ENCODE measurements at regions not wholly inside any gene's neighbourhood (a gene's known extent, or its start where the extent isn't known, plus 50 kb on each side); places are given as distances from the start of the nearest gene placed in this dataset.

GRCh38 chr21:35142036-35142815 lies 93.1 kb upstream of the RUNX1 start:
- DNase-seq = no peak

- no peak for DNase-seq
Observed at GRCh38 chr21:35139382-35139715, 90.2 kb upstream of the RUNX1 start.

- peak; percentile 44 for DNase-seq
Observed at GRCh38 chr21:35138665-35139381, 89.7 kb upstream of the RUNX1 start.

GRCh38 chr21:35136586-35137219 lies 87.6 kb upstream of the RUNX1 start:
- no peak for DNase-seq

GRCh38 chr21:35136106-35136505 lies 87.0 kb upstream of the RUNX1 start:
- DNase-seq = no peak

GRCh38 chr21:35135481-35135880 lies 86.4 kb upstream of the RUNX1 start:
- no peak for DNase-seq

- no peak for DNase-seq
Observed at GRCh38 chr21:35134309-35134708, 85.2 kb upstream of the RUNX1 start.

- no peak for DNase-seq
Observed at GRCh38 chr21:35128536-35128935, 79.4 kb upstream of the RUNX1 start.

- DNase-seq = no peak
Observed at GRCh38 chr21:35127851-35128250, 78.7 kb upstream of the RUNX1 start.

- no peak for DNase-seq
Observed at GRCh38 chr21:35127026-35127425, 77.9 kb upstream of the RUNX1 start.

- DNase-seq = no peak
Observed at GRCh38 chr21:35120631-35121180, 71.6 kb upstream of the RUNX1 start.

GRCh38 chr21:35119501-35120047 lies 70.5 kb upstream of the RUNX1 start:
- DNase-seq = no peak

- DNase-seq = no peak
Observed at GRCh38 chr21:35116777-35117176, 67.7 kb upstream of the RUNX1 start.

- no peak for DNase-seq
Observed at GRCh38 chr21:35113064-35113463, 64.0 kb upstream of the RUNX1 start.

- no peak for DNase-seq
Observed at GRCh38 chr21:35111321-35111930, 62.3 kb upstream of the RUNX1 start.

- DNase-seq = no peak
Observed at GRCh38 chr21:35108887-35109286, 59.8 kb upstream of the RUNX1 start.

GRCh38 chr21:35107520-35107919 lies 58.4 kb upstream of the RUNX1 start:
- no peak for DNase-seq

- DNase-seq = no peak
Observed at GRCh38 chr21:35106246-35106835, 57.2 kb upstream of the RUNX1 start.

- DNase-seq = peak; percentile 20
Observed at GRCh38 chr21:35102488-35103371, 53.6 kb upstream of the RUNX1 start.

- no peak for DNase-seq
Observed at GRCh38 chr21:35100349-35100811, 51.3 kb upstream of the RUNX1 start.

- DNase-seq = no peak
Observed at GRCh38 chr21:35099310-35099709, 50.2 kb upstream of the RUNX1 start.
